ENCODE measurements at regions not wholly inside any gene's neighbourhood (a gene's known extent, or its start where the extent isn't known, plus 50 kb on each side); places are given as distances from the start of the nearest gene placed in this dataset.

DNA sequence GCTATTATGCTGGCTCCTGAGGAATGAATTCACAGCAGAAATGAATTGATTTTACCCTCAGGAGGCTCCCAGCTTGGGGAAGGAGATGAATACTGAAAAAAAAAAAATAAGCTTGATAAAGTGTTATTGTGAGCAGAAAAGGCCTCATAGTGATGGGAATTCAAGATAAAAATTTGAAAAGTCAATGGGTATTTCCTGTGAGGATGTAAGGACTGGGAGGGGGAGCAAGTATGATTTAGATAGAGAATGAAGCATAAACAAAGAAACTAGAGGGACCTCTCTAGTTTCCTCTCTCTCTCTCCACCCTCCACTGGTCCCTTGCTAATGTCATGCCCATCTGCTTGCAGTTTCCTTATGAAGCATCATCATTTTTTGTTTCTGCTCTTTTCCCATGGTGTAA, 439.0 kb upstream of the PLXNA2 start:
- Histone ChIP-seq H3K4me2 (ENCODE audit: low read depth, low read length) (no peak overlapping the region), H3F3A (ENCODE audit: insufficient read depth, low read length) (peaks cover 9% of the 10 kb centered on the region)

DNA sequence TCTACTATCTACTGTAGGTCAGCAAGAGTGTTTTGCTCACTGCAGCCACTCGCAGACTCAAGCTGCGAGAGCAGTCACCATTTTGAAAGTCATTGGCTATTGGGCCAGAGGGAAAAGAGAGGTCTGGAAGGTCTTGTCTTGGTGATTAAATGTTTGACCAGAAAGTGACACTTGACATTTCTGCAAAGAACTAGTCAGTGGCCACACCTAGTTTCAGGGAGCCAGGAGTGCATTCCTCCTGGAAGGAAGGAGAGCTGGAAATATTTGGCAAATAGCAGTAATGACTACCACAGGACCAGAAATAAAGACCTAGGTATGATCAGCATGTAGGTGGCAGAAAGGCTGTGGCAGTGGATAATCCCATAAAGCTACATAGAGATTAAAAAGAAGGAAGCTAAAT, 440.0 kb upstream of the PLXNA2 start:
- TF ChIP-seq EZH2phosphoT487 (IDR thresholded peaks at IDR 0.05; ENCODE audit: low read length) (no peak), EZH2 (optimal IDR thresholded peaks at IDR 0.05; ENCODE audit: low read depth, low read length) (no peak)
- TF ChIP-seq, protein P1, sequence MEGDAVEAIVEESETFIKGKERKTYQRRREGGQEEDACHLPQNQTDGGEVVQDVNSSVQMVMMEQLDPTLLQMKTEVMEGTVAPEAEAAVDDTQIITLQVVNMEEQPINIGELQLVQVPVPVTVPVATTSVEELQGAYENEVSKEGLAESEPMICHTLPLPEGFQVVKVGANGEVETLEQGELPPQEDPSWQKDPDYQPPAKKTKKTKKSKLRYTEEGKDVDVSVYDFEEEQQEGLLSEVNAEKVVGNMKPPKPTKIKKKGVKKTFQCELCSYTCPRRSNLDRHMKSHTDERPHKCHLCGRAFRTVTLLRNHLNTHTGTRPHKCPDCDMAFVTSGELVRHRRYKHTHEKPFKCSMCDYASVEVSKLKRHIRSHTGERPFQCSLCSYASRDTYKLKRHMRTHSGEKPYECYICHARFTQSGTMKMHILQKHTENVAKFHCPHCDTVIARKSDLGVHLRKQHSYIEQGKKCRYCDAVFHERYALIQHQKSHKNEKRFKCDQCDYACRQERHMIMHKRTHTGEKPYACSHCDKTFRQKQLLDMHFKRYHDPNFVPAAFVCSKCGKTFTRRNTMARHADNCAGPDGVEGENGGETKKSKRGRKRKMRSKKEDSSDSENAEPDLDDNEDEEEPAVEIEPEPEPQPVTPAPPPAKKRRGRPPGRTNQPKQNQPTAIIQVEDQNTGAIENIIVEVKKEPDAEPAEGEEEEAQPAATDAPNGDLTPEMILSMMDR (IDR thresholded peaks at IDR 0.05; ENCODE audit: low read length): no peak
- Histone ChIP-seq H3K27me3 (replicated peaks; ENCODE audit: insufficient read depth, low read length) (no peaks in the 10 kb centered on the region), H2AFZ (ENCODE audit: low read length) (no peak overlapping the region)

More for the DNA sequence above, 439.0 kb upstream of the PLXNA2 start:
- no peaks in the 10 kb centered on the region for H3K36me3 ChIP-seq (replicated peaks; ENCODE audit: insufficient read depth, low read length)
- H2AFZ ChIP-seq (ENCODE audit: low read length): no peak overlapping the region
- H3K79me2 ChIP-seq (ENCODE audit: low read length): no peaks in the 10 kb centered on the region
- DNase-seq: no peak
- H3K9me3 ChIP-seq (replicated peaks; ENCODE audit: insufficient read depth, low read length): no peaks in the 10 kb centered on the region
- no peak for TF ChIP-seq EZH2phosphoT487 (IDR thresholded peaks at IDR 0.05; ENCODE audit: low read length)
- TF ChIP-seq, protein P1 (IDR thresholded peaks at IDR 0.05; ENCODE audit: low read length): no peak
- no peak for TF ChIP-seq EZH2 (optimal IDR thresholded peaks at IDR 0.05; ENCODE audit: low read depth, low read length)
- no peaks in the 10 kb centered on the region for H3K9me2 ChIP-seq (replicated peaks; ENCODE audit: insufficient read depth, low read length)
- no peaks in the 10 kb centered on the region for H4K20me1 ChIP-seq (ENCODE audit: insufficient read depth, low read length)
- H3K4me3 ChIP-seq (ENCODE audit: low read length): no peak overlapping the region
- H3K4me1 ChIP-seq (ENCODE audit: low read length): peaks cover 24% of the 10 kb centered on the region
- H3K9ac ChIP-seq (ENCODE audit: low read length): no peak overlapping the region
- no peak overlapping the region for H3K27ac ChIP-seq (ENCODE audit: low read length)
- H3K27me3 ChIP-seq (replicated peaks; ENCODE audit: insufficient read depth, low read length): no peaks in the 10 kb centered on the region

DNA sequence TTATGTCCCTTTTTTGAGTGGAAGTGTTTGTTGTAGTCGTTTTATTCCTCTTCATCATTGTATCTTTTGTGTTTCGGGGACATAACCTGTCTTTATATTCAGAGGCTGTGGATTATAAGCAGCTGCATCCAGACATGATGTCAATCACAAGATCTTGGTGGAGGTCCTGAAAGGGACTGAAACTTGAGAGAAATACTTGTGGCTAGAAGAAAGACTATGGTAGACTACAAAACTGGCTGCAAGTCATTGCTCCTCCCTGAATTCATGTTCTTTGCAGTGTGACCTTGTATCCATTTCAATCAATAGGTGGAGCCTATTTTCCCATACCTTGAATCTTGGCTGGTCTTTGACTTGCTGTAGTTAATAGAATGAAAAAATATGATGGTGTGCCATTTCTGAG, 442.4 kb upstream of the PLXNA2 start:
- no peaks in the 10 kb centered on the region for H3K27me3 ChIP-seq (replicated peaks; ENCODE audit: insufficient read depth, low read length)
- no peaks in the 10 kb centered on the region for H3K36me3 ChIP-seq (replicated peaks; ENCODE audit: insufficient read depth, low read length)
- H3K4me1 ChIP-seq (ENCODE audit: low read length): peaks cover 37% of the 10 kb centered on the region
- H3K9me2 ChIP-seq (replicated peaks; ENCODE audit: insufficient read depth, low read length): no peaks in the 10 kb centered on the region
- no peaks in the 10 kb centered on the region for H3K9me3 ChIP-seq (replicated peaks; ENCODE audit: insufficient read depth, low read length)
- DNase-seq: peak; percentile 84
- H3K9ac ChIP-seq (ENCODE audit: low read length): no peak overlapping the region
- H3K4me3 ChIP-seq (ENCODE audit: low read length): no peak overlapping the region
- H2AFZ ChIP-seq (ENCODE audit: low read length): no peak overlapping the region
- peaks cover 16% of the 10 kb centered on the region for H3F3A ChIP-seq (ENCODE audit: insufficient read depth, low read length)
- TF ChIP-seq EZH2 (optimal IDR thresholded peaks at IDR 0.05; ENCODE audit: low read depth, low read length) (no peak), EZH2phosphoT487 (IDR thresholded peaks at IDR 0.05; ENCODE audit: low read length) (no peak)
- TF ChIP-seq, protein P1 (IDR thresholded peaks at IDR 0.05; ENCODE audit: low read length): no peak
- peak overlapping the region; percentile 25; the same call in 1 of the 2 replicates for H3K27ac ChIP-seq (ENCODE audit: low read length)
- peak overlapping the region; percentile 16; the same call in 1 of the 2 replicates for H3K4me2 ChIP-seq (ENCODE audit: low read depth, low read length)
- no peaks in the 10 kb centered on the region for H4K20me1 ChIP-seq (ENCODE audit: insufficient read depth, low read length)
- H3K79me2 ChIP-seq (ENCODE audit: low read length): no peaks in the 10 kb centered on the region

More for the DNA sequence above, 440.0 kb upstream of the PLXNA2 start:
- Histone ChIP-seq H3K4me1 (ENCODE audit: low read length) (peaks cover 24% of the 10 kb centered on the region), H3K9me2 (replicated peaks; ENCODE audit: insufficient read depth, low read length) (no peaks in the 10 kb centered on the region), H3K4me3 (ENCODE audit: low read length) (no peak overlapping the region), H3K4me2 (ENCODE audit: low read depth, low read length) (no peak overlapping the region), H4K20me1 (ENCODE audit: insufficient read depth, low read length) (no peaks in the 10 kb centered on the region), H3K27ac (ENCODE audit: low read length) (no peak overlapping the region), H3K9ac (ENCODE audit: low read length) (no peak overlapping the region), H3K79me2 (ENCODE audit: low read length) (no peaks in the 10 kb centered on the region), H3K9me3 (replicated peaks; ENCODE audit: insufficient read depth, low read length) (no peaks in the 10 kb centered on the region), H3K36me3 (replicated peaks; ENCODE audit: insufficient read depth, low read length) (no peaks in the 10 kb centered on the region), H3F3A (ENCODE audit: insufficient read depth, low read length) (peaks cover 9% of the 10 kb centered on the region)
- DNase-seq: no peak

All from MM.1S (cell line).